ENCODE measurements at regions not wholly inside any gene's neighbourhood (a gene's known extent, or its start where the extent isn't known, plus 50 kb on each side); places are given as distances from the start of the nearest gene placed in this dataset.

- CTCF ChIA-PET, result no interaction called here
- BruUV-seq (replicated peaks), result no TSS peak
Observed at GRCh38 chr4:57460967-57461366, 350.8 kb upstream of the IGFBP7 start.

More at GRCh38 chr4:57460967-57461366, 350.8 kb upstream of the IGFBP7 start:
- H3K27me3 ChIP-seq (ENCODE audit: control insufficient read depth in 2 of 2, insufficient read depth in 2 of 2, low read length in 2 of 2), result no peaks in the 10 kb centered on the region
- no peak for DNase-seq (ENCODE audit: low read depth, low spot score)
- H3K4me2 ChIP-seq (ENCODE audit: insufficient read depth, low read length), result no peak overlapping the region
- H3K79me2 ChIP-seq (ENCODE audit: control insufficient read depth, insufficient read depth, low read length), result no peaks in the 10 kb centered on the region
- H3K9ac ChIP-seq (replicated peaks; ENCODE audit: extremely low read depth, insufficient read depth, low read length), result no peak overlapping the region
- H3K27ac ChIP-seq (ENCODE audit: insufficient read depth, low read depth, low read length), result no peak overlapping the region
- dilution Hi-C loops (cut with MboI; ENCODE audit: extremely low pct_ligation_motif_present, low sequenced_read_pairs), result no loop called here
- no peaks in the 10 kb centered on the region for H4K20me1 ChIP-seq (replicated peaks; ENCODE audit: control insufficient read depth, extremely low read depth, insufficient read depth, low read length)
- H2AFZ ChIP-seq (ENCODE audit: low read depth, low read length), result no peak overlapping the region
- H3K9me3 ChIP-seq (replicated peaks; ENCODE audit: control insufficient read depth, insufficient read depth, low read length), result no peaks in the 10 kb centered on the region
- H3K9me1 ChIP-seq (replicated peaks; ENCODE audit: control insufficient read depth, extremely low read depth, insufficient read depth, low read length), result no peaks in the 10 kb centered on the region
- H3K4me1 ChIP-seq (ENCODE audit: control insufficient read depth, extremely low read depth, insufficient read depth, low read length), result no peaks in the 10 kb centered on the region
- no peaks in the 10 kb centered on the region for H3K36me3 ChIP-seq (ENCODE audit: control insufficient read depth in 2 of 2, extremely low read depth in 1 of 2, insufficient read depth in 2 of 2, low read length in 2 of 2)
- TF ChIP-seq MYC (IDR thresholded peaks at IDR 0.05; ENCODE audit: low read depth, low read length) (no peak), GATA2 (IDR thresholded peaks at IDR 0.05; ENCODE audit: insufficient read depth, insufficient read length, low read depth, low read length) (no peak), MAX (IDR thresholded peaks at IDR 0.05; ENCODE audit: insufficient read depth, insufficient read length) (no peak), CTCF (IDR thresholded peaks at IDR 0.05; ENCODE audit: extremely low read depth in 1 of 2, insufficient read depth in 1 of 2, low read depth in 1 of 2, low read length in 2 of 2) (no peak), JUN (IDR thresholded peaks at IDR 0.05; ENCODE audit: borderline replicate concordance, insufficient read depth, insufficient read length, low read depth) (no peak), POLR2AphosphoS5 (IDR thresholded peaks at IDR 0.05; ENCODE audit: insufficient read depth, low read depth, low read length) (no peak), POLR2A (IDR thresholded peaks at IDR 0.05; ENCODE audit: low read depth, low read length) (no peak), FOS (IDR thresholded peaks at IDR 0.05; ENCODE audit: borderline replicate concordance, insufficient read depth, low read length) (no peak), EZH2 (IDR thresholded peaks at IDR 0.05; ENCODE audit: borderline replicate concordance, low read depth, low read length, severe bottlenecking) (no peak)
- POLR2A ChIA-PET, result no interaction called here
- intact Hi-C loops (cut with micrococcal nuclease), result no loop called here
- no peak overlapping the region for H3K4me3 ChIP-seq (replicated peaks in 1 of 3; ENCODE audit: insufficient read depth in 1 of 3, low read depth in 1 of 3, low read length in 3 of 3)
- FAIRE-seq, result no peak

All from endothelial cell of umbilical vein (primary cell).